AG04450 (cell line): ENCODE measurements at regions not wholly inside any gene's neighbourhood (a gene's known extent, or its start where the extent isn't known, plus 50 kb on each side); places are given as distances from the start of the nearest gene placed in this dataset.
"Not testable (repeated sequence)": the region's sequence is repeated elsewhere in the genome, so short reads cannot be mapped to it uniquely, and the experiment has no call there.

Experiments
- CTCF ChIA-PET: fragments of 300-600, 350-600 bp; formaldehyde crosslinking; extraction: SDS; loops from one replicate; lab custom pipeline; 2022; ENCODE audit warnings: antibody characterized with exemption, inconsistent platforms; lab: Charles Lee
- POLR2A ChIA-PET: fragments of 350-600 bp; formaldehyde crosslinking; extraction: SDS; loops from one replicate; lab custom pipeline; 2021; ENCODE audit warnings: antibody characterized with exemption, inconsistent platforms; lab: Yijun Ruan, JAX
- DNase-seq: peaks from one replicate; pipeline ENCODE4 v3.0.0-alpha.2; 2011; ENCODE audit warnings: low read depth, low spot score
- H3K27ac ChIP-seq: one replicate; pipeline ENCODE4 v1.5.1; 2012; ENCODE audit warnings: low read depth, low read length, control low read depth
- H3K27me3 ChIP-seq: one replicate; pipeline ENCODE4 v1.6.0; 2012; ENCODE audit warnings: low read length; ENCODE audit not compliant: control insufficient read depth, insufficient read depth
- H3K4me3 ChIP-seq: 2 replicates; pipeline ENCODE4 v1.5.1; 2011; ENCODE audit warnings: mild to moderate bottlenecking, low read depth, low read length, control low read depth
- H3K9me3 ChIP-seq: 2 replicates; pipeline ENCODE4 v1.5.1; 2012; ENCODE audit warnings: low read length; ENCODE audit not compliant: control insufficient read depth, insufficient read depth
- CTCF ChIP-seq: IDR thresholded peaks from 2 replicates; pipeline ENCODE4 v1.5.1; 2011; ENCODE audit warnings: low read depth, low read length, control low read depth, inconsistent platforms

GRCh38 chr15:95772982-95773381 is 557.5 kb upstream of the NR2F2 start:
- ChIA-PET CTCF (no interaction called here), POLR2A (no interaction called here)
- Histone ChIP-seq H3K4me3 (no peak overlapping the region), H3K27ac (no peak overlapping the region), H3K27me3 (no peaks in the 10 kb centered on the region), H3K9me3 (no peaks in the 10 kb centered on the region; the same call in 1 of the 2 replicates)
- TF ChIP-seq CTCF, result no peak
- no peak for DNase-seq

- TF ChIP-seq CTCF, result no peak
- peaks cover 10% of the 10 kb centered on the region for H3K9me3 ChIP-seq
- DNase-seq, result no peak
- H3K27ac ChIP-seq, result no peak overlapping the region
- H3K27me3 ChIP-seq, result no peaks in the 10 kb centered on the region
- H3K4me3 ChIP-seq, result no peak overlapping the region
- ChIA-PET CTCF (no interaction called here), POLR2A (no interaction called here)
Measured at GRCh38 chr15:95784508-95784907, 546.0 kb upstream of the NR2F2 start.

- POLR2A ChIA-PET, DNase-seq, CTCF ChIA-PET, H3K4me3 ChIP-seq, H3K27me3 ChIP-seq, H3K27ac ChIP-seq: not testable (repeated sequence)
- peaks cover 10% of the 10 kb centered on the region for H3K9me3 ChIP-seq
Measured at GRCh38 chr15:95785276-95785675, 545.2 kb upstream of the NR2F2 start.

- CTCF ChIA-PET, result interaction anchor here (0.7 to 1.3 kb wide), 3 partner anchors 41 to 616 kb away, joined by 3 to 4 read pairs (median 4); no protein-coding TSS in a partner anchor
- H3K4me3 ChIP-seq, result no peak overlapping the region
- TF ChIP-seq CTCF, result no peak
- H3K27me3 ChIP-seq, result no peaks in the 10 kb centered on the region
- no peak for DNase-seq
- no peak overlapping the region for H3K27ac ChIP-seq
- POLR2A ChIA-PET, result no interaction called here
- no peaks in the 10 kb centered on the region for H3K9me3 ChIP-seq
Measured at GRCh38 chr15:95793231-95793630, 537.3 kb upstream of the NR2F2 start.

- TF ChIP-seq CTCF, result no peak
- ChIA-PET POLR2A (no interaction called here), CTCF (no interaction called here)
- no peak overlapping the region for H3K4me3 ChIP-seq
- H3K27me3 ChIP-seq, result no peaks in the 10 kb centered on the region
- H3K9me3 ChIP-seq, result no peaks in the 10 kb centered on the region
- no peak for DNase-seq
- no peak overlapping the region for H3K27ac ChIP-seq
Measured at GRCh38 chr15:95795386-95795785, 535.1 kb upstream of the NR2F2 start.
